ENCODE measurements at regions not wholly inside any gene's neighbourhood (a gene's known extent, or its start where the extent isn't known, plus 50 kb on each side); places are given as distances from the start of the nearest gene placed in this dataset.

GRCh38 chr3:127389420-127389819, 101.6 kb upstream of the PRR20G start:
- H3K4me3 ChIP-seq (ENCODE audit: low read length) = no peak overlapping the region
- H3K9ac ChIP-seq (ENCODE audit: low read length) = no peak overlapping the region
- H2AFZ ChIP-seq (ENCODE audit: low read depth, low read length) = no peak overlapping the region
- no peaks in the 10 kb centered on the region for H3K4me1 ChIP-seq (ENCODE audit: low read length)
- TF ChIP-seq, protein P1, sequence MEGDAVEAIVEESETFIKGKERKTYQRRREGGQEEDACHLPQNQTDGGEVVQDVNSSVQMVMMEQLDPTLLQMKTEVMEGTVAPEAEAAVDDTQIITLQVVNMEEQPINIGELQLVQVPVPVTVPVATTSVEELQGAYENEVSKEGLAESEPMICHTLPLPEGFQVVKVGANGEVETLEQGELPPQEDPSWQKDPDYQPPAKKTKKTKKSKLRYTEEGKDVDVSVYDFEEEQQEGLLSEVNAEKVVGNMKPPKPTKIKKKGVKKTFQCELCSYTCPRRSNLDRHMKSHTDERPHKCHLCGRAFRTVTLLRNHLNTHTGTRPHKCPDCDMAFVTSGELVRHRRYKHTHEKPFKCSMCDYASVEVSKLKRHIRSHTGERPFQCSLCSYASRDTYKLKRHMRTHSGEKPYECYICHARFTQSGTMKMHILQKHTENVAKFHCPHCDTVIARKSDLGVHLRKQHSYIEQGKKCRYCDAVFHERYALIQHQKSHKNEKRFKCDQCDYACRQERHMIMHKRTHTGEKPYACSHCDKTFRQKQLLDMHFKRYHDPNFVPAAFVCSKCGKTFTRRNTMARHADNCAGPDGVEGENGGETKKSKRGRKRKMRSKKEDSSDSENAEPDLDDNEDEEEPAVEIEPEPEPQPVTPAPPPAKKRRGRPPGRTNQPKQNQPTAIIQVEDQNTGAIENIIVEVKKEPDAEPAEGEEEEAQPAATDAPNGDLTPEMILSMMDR (IDR thresholded peaks at IDR 0.05; ENCODE audit: low read depth, low read length) = no peak
- TF ChIP-seq EZH2phosphoT487 (IDR thresholded peaks at IDR 0.05; ENCODE audit: low read depth) = no peak
- H3K36me3 ChIP-seq (replicated peaks; ENCODE audit: low read depth, low read length) = no peaks in the 10 kb centered on the region
- H3K27ac ChIP-seq (ENCODE audit: low read length) = no peak overlapping the region
- no peaks in the 10 kb centered on the region for H4K20me1 ChIP-seq (ENCODE audit: insufficient read depth, low read length)
- H3K9me3 ChIP-seq (ENCODE audit: insufficient read depth, low read length) = no peaks in the 10 kb centered on the region
- H3K27me3 ChIP-seq (ENCODE audit: low read depth, low read length) = peaks cover 14% of the 10 kb centered on the region; the same call in 1 of the 2 replicates
- no peak overlapping the region for H3K4me2 ChIP-seq (ENCODE audit: low read length)
- no peaks in the 10 kb centered on the region for H3K79me2 ChIP-seq (ENCODE audit: low read length)

- H3K27ac ChIP-seq (ENCODE audit: low read length) = no peak overlapping the region
- no peak overlapping the region for H3K9ac ChIP-seq (ENCODE audit: low read length)
- no peaks in the 10 kb centered on the region for H3K9me3 ChIP-seq (ENCODE audit: insufficient read depth, low read length)
- peaks cover 24% of the 10 kb centered on the region for H3K27me3 ChIP-seq (ENCODE audit: low read depth, low read length)
- no peak overlapping the region for H3K4me2 ChIP-seq (ENCODE audit: low read length)
- TF ChIP-seq, protein P1 (IDR thresholded peaks at IDR 0.05; ENCODE audit: low read depth, low read length) = no peak
- no peak for TF ChIP-seq EZH2phosphoT487 (IDR thresholded peaks at IDR 0.05; ENCODE audit: low read depth)
- no peaks in the 10 kb centered on the region for H3K79me2 ChIP-seq (ENCODE audit: low read length)
- H4K20me1 ChIP-seq (ENCODE audit: insufficient read depth, low read length) = no peaks in the 10 kb centered on the region
- no peak overlapping the region for H2AFZ ChIP-seq (ENCODE audit: low read depth, low read length)
- H3K4me3 ChIP-seq (ENCODE audit: low read length) = no peak overlapping the region
- H3K36me3 ChIP-seq (replicated peaks; ENCODE audit: low read depth, low read length) = no peaks in the 10 kb centered on the region
- H3K4me1 ChIP-seq (ENCODE audit: low read length) = no peaks in the 10 kb centered on the region
Observed at GRCh38 chr3:127388427-127388826, 100.6 kb upstream of the PRR20G start.

DNA sequence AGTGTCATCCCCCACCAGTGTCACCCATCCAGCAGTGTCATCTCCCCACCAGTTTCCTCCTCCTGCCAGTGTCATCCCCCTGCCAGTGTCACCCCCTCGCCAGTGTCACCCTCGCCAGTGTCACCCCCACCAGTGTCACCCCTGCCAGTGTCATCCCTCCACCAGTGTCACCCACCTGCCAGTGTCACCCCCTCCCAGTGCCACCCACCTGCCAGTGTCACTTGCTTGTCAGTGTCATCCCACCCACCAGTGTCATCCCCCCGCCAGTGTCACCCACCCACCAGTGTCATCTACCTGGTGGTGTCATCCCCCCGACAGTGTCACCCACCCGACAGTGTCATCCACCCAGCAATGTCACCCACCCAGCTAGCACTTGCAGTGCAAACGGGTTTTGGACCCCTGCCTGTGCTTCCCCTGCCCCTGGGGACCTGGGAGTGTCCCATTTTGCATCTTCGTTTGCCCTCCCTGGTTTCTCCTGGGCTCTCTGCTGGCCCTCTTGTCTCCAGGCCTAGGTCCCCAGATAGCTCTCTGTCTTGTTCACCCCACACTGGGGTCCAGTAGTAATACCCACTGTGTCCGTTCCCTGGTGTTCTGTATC, 99.8 kb upstream of the PRR20G start:
- Histone ChIP-seq H4K20me1 (ENCODE audit: insufficient read depth, low read length) (no peaks in the 10 kb centered on the region), H3K9ac (ENCODE audit: low read length) (no peak overlapping the region), H2AFZ (ENCODE audit: low read depth, low read length) (no peak overlapping the region), H3K27ac (ENCODE audit: low read length) (no peak overlapping the region), H3K36me3 (replicated peaks; ENCODE audit: low read depth, low read length) (no peaks in the 10 kb centered on the region), H3K4me1 (ENCODE audit: low read length) (no peaks in the 10 kb centered on the region), H3K4me3 (ENCODE audit: low read length) (no peak overlapping the region), H3K79me2 (ENCODE audit: low read length) (no peaks in the 10 kb centered on the region), H3K9me3 (ENCODE audit: insufficient read depth, low read length) (no peaks in the 10 kb centered on the region), H3K27me3 (ENCODE audit: low read depth, low read length) (peaks cover 24% of the 10 kb centered on the region), H3K4me2 (ENCODE audit: low read length) (no peak overlapping the region)
- TF ChIP-seq EZH2phosphoT487 (IDR thresholded peaks at IDR 0.05; ENCODE audit: low read depth) = no peak
- TF ChIP-seq, protein P1 (IDR thresholded peaks at IDR 0.05; ENCODE audit: low read depth, low read length) = no peak

- Histone ChIP-seq H3K4me2 (ENCODE audit: low read length) (no peak overlapping the region), H3K9me3 (ENCODE audit: insufficient read depth, low read length) (no peaks in the 10 kb centered on the region), H3K79me2 (ENCODE audit: low read length) (no peaks in the 10 kb centered on the region), H3K36me3 (replicated peaks; ENCODE audit: low read depth, low read length) (no peaks in the 10 kb centered on the region), H3K9ac (ENCODE audit: low read length) (no peak overlapping the region), H2AFZ (ENCODE audit: low read depth, low read length) (no peak overlapping the region), H3K4me3 (ENCODE audit: low read length) (no peak overlapping the region), H4K20me1 (ENCODE audit: insufficient read depth, low read length) (no peaks in the 10 kb centered on the region), H3K4me1 (ENCODE audit: low read length) (no peaks in the 10 kb centered on the region), H3K27ac (ENCODE audit: low read length) (no peak overlapping the region), H3K27me3 (ENCODE audit: low read depth, low read length) (peaks cover 21% of the 10 kb centered on the region)
- TF ChIP-seq, protein P1 (IDR thresholded peaks at IDR 0.05; ENCODE audit: low read depth, low read length) = no peak
- no peak for TF ChIP-seq EZH2phosphoT487 (IDR thresholded peaks at IDR 0.05; ENCODE audit: low read depth)
Observed at GRCh38 chr3:127387119-127387518, 99.3 kb upstream of the PRR20G start.
